HG02943 (cell line): ENCODE measurements at regions not wholly inside any gene's neighbourhood (a gene's known extent, or its start where the extent isn't known, plus 50 kb on each side); places are given as distances from the start of the nearest gene placed in this dataset.
"Not testable (repeated sequence)": the region's sequence is repeated elsewhere in the genome, so short reads cannot be mapped to it uniquely, and the experiment has no call there.

Experiments
- ATAC-seq: cut with Tn5 transposase; IDR thresholded peaks from one replicate; pipeline ENCODE4 v1.9.1; 2021; ENCODE audit warnings: mild to moderate bottlenecking, low read depth, moderate library complexity; ENCODE audit not compliant: unreplicated experiment

- no peak for ATAC-seq
These were observed 80.1 kb upstream of the PTPRK start for GRCh38 chr6:128600397-128600951.

GRCh38 chr6:128599036-128599435 lies 78.6 kb upstream of the PTPRK start:
- no peak for ATAC-seq

GRCh38 chr6:128598571-128598970 lies 78.2 kb upstream of the PTPRK start:
- no peak for ATAC-seq

GRCh38 chr6:128597956-128598355 lies 77.6 kb upstream of the PTPRK start:
- no peak for ATAC-seq

GRCh38 chr6:128597004-128597403 lies 76.6 kb upstream of the PTPRK start:
- no peak for ATAC-seq

- ATAC-seq, result no peak
These were observed 75.1 kb upstream of the PTPRK start for GRCh38 chr6:128595544-128595943.

GRCh38 chr6:128586095-128586494 lies 65.7 kb upstream of the PTPRK start:
- no peak for ATAC-seq

GRCh38 chr6:128580224-128581110 lies 60.1 kb upstream of the PTPRK start:
- ATAC-seq, result no peak

GRCh38 chr6:128575254-128575653 lies 54.9 kb upstream of the PTPRK start:
- ATAC-seq, result not testable (repeated sequence)

- no peak for ATAC-seq
These were observed 54.0 kb upstream of the PTPRK start for GRCh38 chr6:128574402-128574801.

- no peak for ATAC-seq
These were observed 52.6 kb upstream of the PTPRK start for GRCh38 chr6:128573036-128573435.

GRCh38 chr6:128572294-128572693 lies 51.9 kb upstream of the PTPRK start:
- ATAC-seq, result no peak

GRCh38 chr6:128570680-128571063 lies 50.3 kb upstream of the PTPRK start:
- ATAC-seq, result no peak

- no peak for ATAC-seq
These were observed 49.6 kb upstream of the PTPRK start for GRCh38 chr6:128569732-128570679.
